ENCODE measurements at regions not wholly inside any gene's neighbourhood (a gene's known extent, or its start where the extent isn't known, plus 50 kb on each side); places are given as distances from the start of the nearest gene placed in this dataset.

DNA sequence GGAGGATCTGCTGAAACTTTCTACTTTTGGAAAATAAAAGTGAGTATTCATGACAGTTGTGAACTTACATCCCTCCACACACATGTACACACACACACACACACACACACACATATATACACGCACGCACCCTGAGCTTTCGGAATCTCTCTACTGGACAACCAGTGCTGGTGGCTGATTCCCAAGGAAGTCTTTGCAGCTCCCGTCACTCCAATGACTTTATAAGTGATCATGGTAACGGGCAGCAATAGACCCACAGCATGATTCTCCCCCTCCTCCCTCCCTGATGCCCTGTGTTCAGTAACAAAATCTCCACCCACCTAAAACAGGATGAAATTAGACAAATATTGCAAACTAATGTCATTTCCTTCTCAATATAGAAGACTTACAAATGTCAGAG is 364.9 kb downstream of the IRS1 start:
- no peak overlapping the region for H3K9ac ChIP-seq (ENCODE audit: low read depth, low read length)
- no peaks in the 10 kb centered on the region for H3K27me3 ChIP-seq (ENCODE audit: insufficient read depth, low read length, poor library complexity)
- no peak for TF ChIP-seq EZH2 (IDR thresholded peaks at IDR 0.05; ENCODE audit: borderline replicate concordance, low read depth, low read length, severe bottlenecking)
- TF ChIP-seq, protein P1, sequence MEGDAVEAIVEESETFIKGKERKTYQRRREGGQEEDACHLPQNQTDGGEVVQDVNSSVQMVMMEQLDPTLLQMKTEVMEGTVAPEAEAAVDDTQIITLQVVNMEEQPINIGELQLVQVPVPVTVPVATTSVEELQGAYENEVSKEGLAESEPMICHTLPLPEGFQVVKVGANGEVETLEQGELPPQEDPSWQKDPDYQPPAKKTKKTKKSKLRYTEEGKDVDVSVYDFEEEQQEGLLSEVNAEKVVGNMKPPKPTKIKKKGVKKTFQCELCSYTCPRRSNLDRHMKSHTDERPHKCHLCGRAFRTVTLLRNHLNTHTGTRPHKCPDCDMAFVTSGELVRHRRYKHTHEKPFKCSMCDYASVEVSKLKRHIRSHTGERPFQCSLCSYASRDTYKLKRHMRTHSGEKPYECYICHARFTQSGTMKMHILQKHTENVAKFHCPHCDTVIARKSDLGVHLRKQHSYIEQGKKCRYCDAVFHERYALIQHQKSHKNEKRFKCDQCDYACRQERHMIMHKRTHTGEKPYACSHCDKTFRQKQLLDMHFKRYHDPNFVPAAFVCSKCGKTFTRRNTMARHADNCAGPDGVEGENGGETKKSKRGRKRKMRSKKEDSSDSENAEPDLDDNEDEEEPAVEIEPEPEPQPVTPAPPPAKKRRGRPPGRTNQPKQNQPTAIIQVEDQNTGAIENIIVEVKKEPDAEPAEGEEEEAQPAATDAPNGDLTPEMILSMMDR (IDR thresholded peaks at IDR 0.05; ENCODE audit: borderline replicate concordance, extremely low read depth, low read length, poor library complexity, severe bottlenecking) = no peak
- H3K4me3 ChIP-seq (ENCODE audit: low read depth in 1 of 2, low read length in 2 of 2) = no peak overlapping the region
- H3K4me2 ChIP-seq (ENCODE audit: insufficient read depth, low read length) = no peak overlapping the region
- H4K20me1 ChIP-seq (ENCODE audit: insufficient read depth, low read length) = no peaks in the 10 kb centered on the region
- H3K9me3 ChIP-seq (ENCODE audit: insufficient read depth, low read length, severe bottlenecking) = no peaks in the 10 kb centered on the region
- DNase-seq (no peak), ATAC-seq (ENCODE audit: insufficient read depth, low read depth) (no peak)
- H3K36me3 ChIP-seq (ENCODE audit: insufficient read depth, low read length) = no peaks in the 10 kb centered on the region
- H3K27ac ChIP-seq (ENCODE audit: low read length) = no peak overlapping the region
- peaks cover 7% of the 10 kb centered on the region for H3K4me1 ChIP-seq (ENCODE audit: insufficient read depth, low read length)
- H2AFZ ChIP-seq (ENCODE audit: low read depth, low read length) = no peak overlapping the region
- no peaks in the 10 kb centered on the region for H3K79me2 ChIP-seq (ENCODE audit: insufficient read depth, low read length)

DNA sequence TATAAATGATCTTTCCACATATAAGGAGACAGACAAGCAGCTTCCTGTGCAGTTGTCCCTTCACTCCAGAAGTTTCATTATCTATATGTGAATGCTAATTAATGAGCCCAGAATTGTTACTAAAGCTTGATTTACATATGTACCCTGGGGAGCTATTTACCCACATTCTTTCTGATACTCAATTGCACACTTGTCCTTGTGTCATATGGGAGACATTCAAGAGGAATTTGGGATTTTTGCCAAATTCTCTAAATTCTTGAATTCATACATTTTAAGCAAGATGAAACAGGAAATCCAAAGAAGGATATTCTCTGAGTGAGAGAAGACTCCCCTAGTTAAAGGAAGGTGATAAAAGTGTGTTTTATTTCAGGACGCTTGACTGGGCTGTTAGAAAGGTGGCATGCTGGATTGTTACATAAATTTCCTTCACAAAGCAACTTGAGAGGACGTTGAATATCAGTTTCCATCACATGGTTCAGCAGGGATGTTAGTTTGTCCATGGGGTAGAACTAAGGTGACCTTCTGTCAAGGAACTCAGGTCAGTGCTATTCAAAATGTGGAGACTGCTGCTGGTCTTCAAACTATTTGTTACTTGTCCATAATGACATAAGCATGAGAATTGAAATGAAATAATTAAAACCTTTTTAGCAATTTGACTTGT is 368.2 kb downstream of the IRS1 start:
- no peak overlapping the region for H3K4me2 ChIP-seq (ENCODE audit: insufficient read depth, low read length)
- H3K27me3 ChIP-seq (ENCODE audit: insufficient read depth, low read length, poor library complexity) = no peaks in the 10 kb centered on the region
- H2AFZ ChIP-seq (ENCODE audit: low read depth, low read length) = no peak overlapping the region
- no peak for TF ChIP-seq EZH2 (IDR thresholded peaks at IDR 0.05; ENCODE audit: borderline replicate concordance, low read depth, low read length, severe bottlenecking)
- TF ChIP-seq, protein P1 (IDR thresholded peaks at IDR 0.05; ENCODE audit: borderline replicate concordance, extremely low read depth, low read length, poor library complexity, severe bottlenecking) = no peak
- ATAC-seq (ENCODE audit: insufficient read depth, low read depth) = no peak
- no peak overlapping the region for H3K4me3 ChIP-seq (ENCODE audit: low read depth in 1 of 2, low read length in 2 of 2)
- no peaks in the 10 kb centered on the region for H3K79me2 ChIP-seq (ENCODE audit: insufficient read depth, low read length)
- no peak overlapping the region for H3K27ac ChIP-seq (ENCODE audit: low read length)
- H3K9ac ChIP-seq (ENCODE audit: low read depth, low read length) = no peak overlapping the region
- H3K4me1 ChIP-seq (ENCODE audit: insufficient read depth, low read length) = no peaks in the 10 kb centered on the region
- H3K9me3 ChIP-seq (ENCODE audit: insufficient read depth, low read length, severe bottlenecking) = no peaks in the 10 kb centered on the region
- DNase-seq = no peak
- no peaks in the 10 kb centered on the region for H4K20me1 ChIP-seq (ENCODE audit: insufficient read depth, low read length)
- no peaks in the 10 kb centered on the region for H3K36me3 ChIP-seq (ENCODE audit: insufficient read depth, low read length)

DNA sequence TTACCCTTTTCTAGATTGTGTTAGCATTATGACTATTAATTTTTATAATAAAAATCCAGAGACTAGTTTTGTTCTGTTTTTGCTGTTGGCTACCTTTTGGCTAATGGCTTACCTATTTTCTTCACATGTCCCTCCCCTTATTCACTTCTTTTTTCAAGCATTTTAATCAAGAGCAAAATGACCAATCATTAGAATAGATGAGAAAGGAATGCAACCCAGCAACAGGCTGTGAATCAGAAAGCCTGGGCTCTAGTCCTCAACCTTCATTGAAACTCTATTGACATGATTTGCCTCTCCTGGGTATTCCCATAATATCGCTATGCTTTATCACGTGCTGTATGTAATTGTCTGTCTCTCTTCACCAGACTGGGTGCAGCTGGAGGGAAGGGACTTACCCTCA is 370.1 kb downstream of the IRS1 start:
- H3K9me3 ChIP-seq (ENCODE audit: insufficient read depth, low read length, severe bottlenecking) = no peaks in the 10 kb centered on the region
- H3K9ac ChIP-seq (ENCODE audit: low read depth, low read length) = no peak overlapping the region
- no peaks in the 10 kb centered on the region for H3K27me3 ChIP-seq (ENCODE audit: insufficient read depth, low read length, poor library complexity)
- ATAC-seq (ENCODE audit: insufficient read depth, low read depth) = no peak
- no peaks in the 10 kb centered on the region for H3K79me2 ChIP-seq (ENCODE audit: insufficient read depth, low read length)
- no peak overlapping the region for H3K27ac ChIP-seq (ENCODE audit: low read length)
- H3K4me2 ChIP-seq (ENCODE audit: insufficient read depth, low read length) = no peak overlapping the region
- no peak for DNase-seq
- TF ChIP-seq, protein P1 (IDR thresholded peaks at IDR 0.05; ENCODE audit: borderline replicate concordance, extremely low read depth, low read length, poor library complexity, severe bottlenecking) = no peak
- TF ChIP-seq EZH2 (IDR thresholded peaks at IDR 0.05; ENCODE audit: borderline replicate concordance, low read depth, low read length, severe bottlenecking) = no peak
- no peak overlapping the region for H2AFZ ChIP-seq (ENCODE audit: low read depth, low read length)
- no peaks in the 10 kb centered on the region for H3K36me3 ChIP-seq (ENCODE audit: insufficient read depth, low read length)
- no peak overlapping the region for H3K4me3 ChIP-seq (ENCODE audit: low read depth in 1 of 2, low read length in 2 of 2)
- peaks cover 5% of the 10 kb centered on the region for H3K4me1 ChIP-seq (ENCODE audit: insufficient read depth, low read length)
- H4K20me1 ChIP-seq (ENCODE audit: insufficient read depth, low read length) = no peaks in the 10 kb centered on the region
